ENCODE measurements at regions not wholly inside any gene's neighbourhood (a gene's known extent, or its start where the extent isn't known, plus 50 kb on each side); places are given as distances from the start of the nearest gene placed in this dataset.

DNA sequence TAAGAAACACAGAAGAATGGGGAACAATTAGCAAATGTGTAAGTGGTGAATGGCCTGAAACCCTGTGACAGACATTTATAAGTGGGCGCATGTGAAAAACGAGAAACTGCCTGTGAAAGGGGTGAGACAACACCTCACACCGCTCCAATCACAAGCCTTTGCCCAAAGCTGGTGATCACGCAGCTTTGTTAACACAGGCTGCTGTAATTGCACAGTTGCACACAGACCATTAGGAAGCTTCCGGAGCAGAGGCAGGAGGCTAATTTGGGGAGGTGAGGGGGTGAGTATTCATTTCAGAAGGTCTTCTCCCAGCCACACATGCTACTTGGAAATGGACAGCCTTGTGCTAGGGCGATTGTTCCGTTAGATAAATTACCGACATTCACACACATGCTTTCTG is 294.0 kb downstream of the MED10 start:
- H3K9me3 ChIP-seq: no peaks in the 10 kb centered on the region
- TF ChIP-seq, protein P1, sequence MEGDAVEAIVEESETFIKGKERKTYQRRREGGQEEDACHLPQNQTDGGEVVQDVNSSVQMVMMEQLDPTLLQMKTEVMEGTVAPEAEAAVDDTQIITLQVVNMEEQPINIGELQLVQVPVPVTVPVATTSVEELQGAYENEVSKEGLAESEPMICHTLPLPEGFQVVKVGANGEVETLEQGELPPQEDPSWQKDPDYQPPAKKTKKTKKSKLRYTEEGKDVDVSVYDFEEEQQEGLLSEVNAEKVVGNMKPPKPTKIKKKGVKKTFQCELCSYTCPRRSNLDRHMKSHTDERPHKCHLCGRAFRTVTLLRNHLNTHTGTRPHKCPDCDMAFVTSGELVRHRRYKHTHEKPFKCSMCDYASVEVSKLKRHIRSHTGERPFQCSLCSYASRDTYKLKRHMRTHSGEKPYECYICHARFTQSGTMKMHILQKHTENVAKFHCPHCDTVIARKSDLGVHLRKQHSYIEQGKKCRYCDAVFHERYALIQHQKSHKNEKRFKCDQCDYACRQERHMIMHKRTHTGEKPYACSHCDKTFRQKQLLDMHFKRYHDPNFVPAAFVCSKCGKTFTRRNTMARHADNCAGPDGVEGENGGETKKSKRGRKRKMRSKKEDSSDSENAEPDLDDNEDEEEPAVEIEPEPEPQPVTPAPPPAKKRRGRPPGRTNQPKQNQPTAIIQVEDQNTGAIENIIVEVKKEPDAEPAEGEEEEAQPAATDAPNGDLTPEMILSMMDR (IDR thresholded peaks at IDR 0.05): no peak
- no peak for TF ChIP-seq POLR2A (IDR thresholded peaks at IDR 0.05)
- ATAC-seq: no peak
- H3K27me3 ChIP-seq: no peaks in the 10 kb centered on the region
- DNase-seq: no peak
- H3K27ac ChIP-seq: no peak overlapping the region
- WGBS (ENCODE audit: insufficient coverage, low coverage, low lambda C conversion rate, missing lambda C conversion rate): 82% methylated on average over 6 of the region's 8 CpGs
- H3K4me1 ChIP-seq: no peaks in the 10 kb centered on the region
- H3K4me3 ChIP-seq: no peak overlapping the region
- intact Hi-C loops (cut with DNase I): no loop called here
- H3K36me3 ChIP-seq: no peaks in the 10 kb centered on the region

DNA sequence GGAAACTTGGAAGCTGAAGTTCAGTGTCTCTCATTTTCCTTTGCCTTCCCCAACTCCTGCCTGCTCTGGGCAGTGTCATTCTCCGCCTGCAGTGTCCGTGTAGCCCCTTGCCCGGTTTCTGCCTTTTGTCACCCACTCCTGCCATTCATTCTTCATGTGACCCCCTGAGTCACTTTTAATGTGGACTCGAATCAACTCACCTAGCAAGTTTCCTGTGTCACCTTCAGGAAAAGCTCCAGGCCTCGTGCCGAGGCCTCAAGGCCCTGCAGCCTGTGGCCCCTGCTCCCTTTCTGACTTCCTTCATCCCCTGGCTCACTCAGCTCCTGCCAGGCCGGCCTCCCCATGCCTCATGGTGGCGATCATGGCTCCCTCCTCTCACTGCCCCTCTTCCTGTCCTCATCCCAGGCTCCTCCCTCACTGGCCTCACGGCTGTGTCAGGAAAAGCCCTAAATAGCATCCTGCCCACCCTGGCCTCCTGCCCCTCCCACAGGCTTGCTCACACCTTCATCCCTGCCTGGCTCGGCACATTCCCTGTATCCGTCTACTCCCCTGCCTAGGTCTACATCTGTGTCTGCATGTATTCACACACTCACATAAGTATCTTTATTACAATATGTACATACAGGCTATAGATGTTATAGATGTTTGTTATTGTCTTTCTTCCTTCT is 294.9 kb downstream of the MED10 start:
- Histone ChIP-seq H3K4me1 (no peaks in the 10 kb centered on the region), H3K4me3 (no peak overlapping the region), H3K27me3 (no peaks in the 10 kb centered on the region), H3K27ac (no peak overlapping the region), H3K36me3 (no peaks in the 10 kb centered on the region), H3K9me3 (no peaks in the 10 kb centered on the region)
- DNase-seq (no peak), ATAC-seq (no peak)
- intact Hi-C loops (cut with DNase I): no loop called here
- WGBS (ENCODE audit: insufficient coverage, low coverage, low lambda C conversion rate, missing lambda C conversion rate): 55% methylated on average over 9 of the region's 11 CpGs
- TF ChIP-seq, protein P1 (IDR thresholded peaks at IDR 0.05): no peak
- TF ChIP-seq POLR2A (IDR thresholded peaks at IDR 0.05): no peak

DNA sequence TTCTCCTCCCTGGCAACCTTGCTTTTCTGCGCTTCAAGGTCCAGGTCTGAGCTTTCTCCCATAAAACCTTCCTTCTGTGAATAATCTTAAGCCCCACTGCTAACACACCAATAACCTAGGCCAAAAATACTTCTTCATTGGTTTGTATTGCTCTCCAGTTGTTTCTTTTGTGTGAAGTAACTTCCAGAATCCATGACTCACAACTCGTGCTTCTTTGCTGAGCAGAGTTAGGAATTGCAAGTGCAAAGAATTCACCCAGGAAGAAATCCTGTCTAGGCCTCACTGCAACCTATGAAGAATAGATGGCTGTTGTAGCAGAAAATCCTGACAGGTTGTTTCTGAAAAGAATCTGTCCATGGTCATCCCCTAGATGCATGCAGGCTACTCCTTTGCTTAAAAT is 295.7 kb downstream of the MED10 start:
- Histone ChIP-seq H3K4me1 (no peaks in the 10 kb centered on the region), H3K4me3 (no peak overlapping the region), H3K27me3 (no peaks in the 10 kb centered on the region), H3K36me3 (no peaks in the 10 kb centered on the region), H3K9me3 (no peaks in the 10 kb centered on the region), H3K27ac (no peak overlapping the region)
- no peak for TF ChIP-seq POLR2A (IDR thresholded peaks at IDR 0.05)
- TF ChIP-seq, protein P1 (IDR thresholded peaks at IDR 0.05): no peak
- intact Hi-C loops (cut with DNase I): no loop called here
- WGBS (ENCODE audit: insufficient coverage, low coverage, low lambda C conversion rate, missing lambda C conversion rate): 84% methylated on average over 2 of the region's 2 CpGs
- ATAC-seq: no peak
- no peak for DNase-seq

DNA sequence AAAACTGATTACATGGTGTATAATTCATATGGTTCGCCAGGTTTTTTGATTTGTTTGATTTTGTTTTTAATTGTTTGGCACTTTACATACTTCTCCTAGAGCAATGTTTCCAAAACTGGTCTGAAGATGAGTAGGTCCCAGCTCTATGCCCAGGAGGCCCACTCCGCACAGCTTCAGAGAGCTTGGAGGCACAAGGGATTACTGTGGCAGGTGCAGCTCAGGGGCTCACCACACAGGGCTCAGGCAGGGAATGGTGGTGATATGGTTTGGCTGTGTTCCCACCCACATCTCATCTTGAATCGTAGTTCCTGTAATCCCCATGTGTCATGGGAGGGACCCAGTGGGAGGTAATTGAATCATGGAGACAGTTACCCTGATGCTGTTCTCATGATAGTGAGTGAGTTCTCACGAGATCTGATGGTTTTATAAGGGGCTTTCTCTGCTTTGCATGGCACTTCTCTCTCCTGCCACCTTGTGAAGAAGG is 296.6 kb downstream of the MED10 start:
- ATAC-seq (no peak), DNase-seq (no peak)
- Histone ChIP-seq H3K4me3 (no peak overlapping the region), H3K9me3 (no peaks in the 10 kb centered on the region), H3K27me3 (no peaks in the 10 kb centered on the region), H3K36me3 (no peaks in the 10 kb centered on the region), H3K27ac (no peak overlapping the region), H3K4me1 (no peaks in the 10 kb centered on the region)
- 64% methylated on average over 4 of the region's 4 CpGs for WGBS (ENCODE audit: insufficient coverage, low coverage, low lambda C conversion rate, missing lambda C conversion rate)
- no peak for TF ChIP-seq POLR2A (IDR thresholded peaks at IDR 0.05)
- TF ChIP-seq, protein P1 (IDR thresholded peaks at IDR 0.05): no peak
- intact Hi-C loops (cut with DNase I): no loop called here
